SU-DHL-6 (cell line): ENCODE measurements at regions not wholly inside any gene's neighbourhood (a gene's known extent, or its start where the extent isn't known, plus 50 kb on each side); places are given as distances from the start of the nearest gene placed in this dataset.
"Not testable (repeated sequence)": the region's sequence is repeated elsewhere in the genome, so short reads cannot be mapped to it uniquely, and the experiment has no call there.

ENCODE experiments used
- H2AFZ ChIP-seq: fragments of 200-600 bp; sonication (generic); 2 replicates; pipeline ENCODE4 v1.6.1; 2014; ENCODE audit warnings: low read depth, mild to moderate bottlenecking, moderate library complexity, mixed read lengths, antibody characterized with exemption, low read length; ENCODE audit not compliant: severe bottlenecking
- H3F3A ChIP-seq: fragments of 200-600 bp; shearing (Covaris generic); 2 replicates; pipeline ENCODE4 v1.6.0; 2016; ENCODE audit warnings: antibody characterized with exemption, mild to moderate bottlenecking; ENCODE audit not compliant: insufficient read depth
- H3K27ac ChIP-seq: fragments of 200-600 bp; sonication (generic); 2 replicates; pipeline ENCODE4 v1.5.1; 2016; ENCODE audit warnings: low read depth, mild to moderate bottlenecking, low read length, moderate library complexity, mixed read lengths
- H3K27me3 ChIP-seq: fragments of 200-600 bp; sonication (generic), shearing (Covaris generic); 2 replicates; pipeline ENCODE4 v1.6.0; 2014; ENCODE audit warnings: mild to moderate bottlenecking, low read length
- H3K36me3 ChIP-seq: fragments of 200-600 bp; sonication (generic); 2 replicates; pipeline ENCODE4 v1.6.1; 2014; ENCODE audit warnings: mild to moderate bottlenecking, low read length, mixed read lengths
- H3K4me2 ChIP-seq: fragments of 300-600, 200-600 bp; shearing (Covaris generic), sonication (generic); 2 replicates; pipeline ENCODE4 v1.6.0; 2014; ENCODE audit warnings: low read length, low read depth, mild to moderate bottlenecking; ENCODE audit not compliant: poor library complexity, severe bottlenecking
- H3K4me3 ChIP-seq: fragments of 200-600 bp; sonication (generic); 2 replicates; pipeline ENCODE4 v1.5.1; 2014; ENCODE audit warnings: antibody characterized with exemption, low read length, mild to moderate bottlenecking, mixed read lengths; ENCODE audit not compliant: insufficient read depth, poor library complexity, severe bottlenecking
- H3K79me2 ChIP-seq: fragments of 200-600 bp; sonication (generic); 2 replicates; pipeline ENCODE4 v1.6.1; 2014; ENCODE audit warnings: mild to moderate bottlenecking, low read length, moderate library complexity; ENCODE audit not compliant: insufficient read depth
- H3K9ac ChIP-seq: fragments of 200-600 bp; sonication (generic); 2 replicates; pipeline ENCODE4 v1.7.0; 2014; ENCODE audit warnings: mild to moderate bottlenecking, low read length
- H3K9me2 ChIP-seq: fragments of 200-600 bp; sonication (generic); replicated peaks from 2 replicates; pipeline ENCODE4 v1.6.1; 2014; ENCODE audit warnings: low read length; ENCODE audit not compliant: insufficient read depth
- H3K9me3 ChIP-seq: fragments of 200-600 bp; sonication (generic); 2 replicates; pipeline ENCODE4 v1.6.1; 2014; ENCODE audit warnings: low read length, mixed read lengths; ENCODE audit not compliant: insufficient read depth
- H4K20me1 ChIP-seq: fragments of 200-600 bp; sonication (generic); 2 replicates; pipeline ENCODE4 v1.6.1; 2014; ENCODE audit warnings: low read depth, mild to moderate bottlenecking, antibody characterized with exemption, low read length, moderate library complexity, mixed read lengths
- EZH2phosphoT487 ChIP-seq: fragments of 200-600 bp; sonication (generic), shearing (Covaris generic); conservative IDR thresholded peaks from 2 replicates; pipeline ENCODE4 v1.6.1; 2018; ENCODE audit warnings: mild to moderate bottlenecking, antibody characterized with exemption, low read length, moderate library complexity, mixed read lengths
- TF ChIP-seq, protein P1 (sequence below): fragments of 200-600 bp; sonication (generic); IDR thresholded peaks from one replicate; pipeline ENCODE4 v1.5.1; 2017; ENCODE audit warnings: antibody characterized with exemption, mild to moderate bottlenecking, low read length, moderate library complexity; ENCODE audit not compliant: insufficient read depth, poor library complexity, severe bottlenecking

DNA sequence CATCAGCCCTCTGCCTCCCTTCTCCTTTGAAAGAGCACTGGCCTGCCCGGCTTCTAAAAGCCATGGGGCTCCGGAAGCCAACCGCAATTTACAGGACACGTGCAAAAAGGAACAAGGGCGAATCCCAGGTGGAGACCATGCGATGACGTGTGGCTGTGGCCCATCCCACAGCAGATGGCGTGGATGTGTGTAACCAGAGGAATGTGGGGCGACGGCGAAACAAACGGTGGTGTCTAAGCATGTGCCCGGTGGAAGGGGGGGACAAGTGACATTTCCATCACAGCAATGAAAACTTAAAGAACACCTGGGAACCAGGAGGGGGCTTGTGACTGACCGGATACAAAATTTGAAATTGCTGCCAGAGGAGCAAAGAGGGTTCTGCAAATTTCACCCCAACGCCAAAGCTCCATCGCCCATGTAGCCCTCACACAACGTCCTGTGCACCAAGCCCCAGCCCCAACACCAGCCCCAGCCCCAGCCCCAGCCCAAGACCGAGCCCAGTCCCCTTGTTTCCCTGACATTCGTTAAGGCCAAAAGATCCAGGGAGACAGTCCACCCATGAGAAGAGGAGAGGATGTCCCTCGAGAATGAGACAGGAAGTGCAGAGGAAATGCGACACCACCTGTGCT is 159.7 kb upstream of the ZNF337 start:
- Histone ChIP-seq H3K27ac (no peak overlapping the region), H3K9me3 (no peaks in the 10 kb centered on the region), H3K36me3 (no peaks in the 10 kb centered on the region), H3K27me3 (no peaks in the 10 kb centered on the region), H3K9ac (no peak overlapping the region), H4K20me1 (no peaks in the 10 kb centered on the region), H3F3A (no peaks in the 10 kb centered on the region), H3K4me2 (no peak overlapping the region), H2AFZ (no peak overlapping the region), H3K4me3 (no peak overlapping the region), H3K9me2 (no peaks in the 10 kb centered on the region), H3K79me2 (no peaks in the 10 kb centered on the region)
- TF ChIP-seq EZH2phosphoT487: no peak
- TF ChIP-seq, protein P1, sequence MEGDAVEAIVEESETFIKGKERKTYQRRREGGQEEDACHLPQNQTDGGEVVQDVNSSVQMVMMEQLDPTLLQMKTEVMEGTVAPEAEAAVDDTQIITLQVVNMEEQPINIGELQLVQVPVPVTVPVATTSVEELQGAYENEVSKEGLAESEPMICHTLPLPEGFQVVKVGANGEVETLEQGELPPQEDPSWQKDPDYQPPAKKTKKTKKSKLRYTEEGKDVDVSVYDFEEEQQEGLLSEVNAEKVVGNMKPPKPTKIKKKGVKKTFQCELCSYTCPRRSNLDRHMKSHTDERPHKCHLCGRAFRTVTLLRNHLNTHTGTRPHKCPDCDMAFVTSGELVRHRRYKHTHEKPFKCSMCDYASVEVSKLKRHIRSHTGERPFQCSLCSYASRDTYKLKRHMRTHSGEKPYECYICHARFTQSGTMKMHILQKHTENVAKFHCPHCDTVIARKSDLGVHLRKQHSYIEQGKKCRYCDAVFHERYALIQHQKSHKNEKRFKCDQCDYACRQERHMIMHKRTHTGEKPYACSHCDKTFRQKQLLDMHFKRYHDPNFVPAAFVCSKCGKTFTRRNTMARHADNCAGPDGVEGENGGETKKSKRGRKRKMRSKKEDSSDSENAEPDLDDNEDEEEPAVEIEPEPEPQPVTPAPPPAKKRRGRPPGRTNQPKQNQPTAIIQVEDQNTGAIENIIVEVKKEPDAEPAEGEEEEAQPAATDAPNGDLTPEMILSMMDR: no peak

DNA sequence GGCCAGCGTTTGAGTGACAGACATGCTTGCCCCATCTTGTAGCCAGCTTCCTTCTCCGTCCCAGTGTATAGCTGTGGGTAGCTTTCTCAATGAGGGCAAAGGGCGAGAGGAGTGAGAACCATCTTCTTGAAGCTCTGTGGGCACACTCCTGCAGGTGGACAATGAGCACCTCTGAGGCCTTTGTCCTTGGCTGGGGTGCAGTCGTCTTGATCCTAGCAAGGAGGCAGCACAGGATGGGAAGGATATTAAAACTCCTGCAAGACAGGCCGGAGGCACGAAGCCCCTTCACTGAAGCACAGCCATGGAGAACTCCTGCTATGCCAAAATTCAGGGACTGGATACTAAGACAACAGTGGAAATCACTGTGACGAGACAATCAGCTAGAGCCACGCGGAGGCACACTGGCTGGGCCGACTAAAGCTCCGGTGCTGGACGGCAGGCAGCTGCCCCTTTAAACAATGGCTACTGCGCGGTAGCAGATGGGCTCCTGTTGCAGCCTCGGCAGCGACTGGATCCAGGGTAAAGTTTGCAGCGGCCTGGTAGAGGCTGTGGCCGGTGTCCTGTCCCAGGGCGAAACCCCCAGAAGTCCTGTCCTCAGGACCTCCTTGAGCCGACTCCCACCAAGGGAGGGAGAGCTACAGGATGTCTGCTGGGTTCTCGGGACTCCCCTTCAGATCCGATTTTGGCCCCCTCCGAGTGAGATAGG is 159.0 kb upstream of the ZNF337 start:
- not testable (repeated sequence) for H2AFZ ChIP-seq, H3F3A ChIP-seq, H3K27ac ChIP-seq, H3K4me3 ChIP-seq, H4K20me1 ChIP-seq, H3K79me2 ChIP-seq, H3K9me3 ChIP-seq, H3K36me3 ChIP-seq, H3K9me2 ChIP-seq, H3K9ac ChIP-seq, H3K4me2 ChIP-seq, H3K27me3 ChIP-seq

DNA sequence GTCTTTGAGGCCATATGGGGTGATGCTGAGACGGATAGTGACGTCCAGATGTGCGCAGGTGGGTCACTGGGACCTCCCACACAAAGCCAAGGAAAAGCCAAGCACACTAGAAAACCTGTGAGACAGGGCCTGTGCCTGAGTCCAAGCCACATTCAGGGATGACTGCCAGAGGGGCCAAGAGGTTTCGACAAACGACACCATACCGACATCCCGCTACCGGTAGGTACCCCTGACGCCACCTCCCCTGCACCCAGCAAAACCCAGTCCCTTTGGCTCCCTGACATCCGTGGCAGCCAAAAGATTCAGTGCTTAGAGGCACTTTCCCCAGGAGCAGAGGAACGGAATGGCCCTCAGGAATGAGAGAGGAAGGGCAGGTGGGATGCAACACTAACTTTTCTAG is 158.0 kb upstream of the ZNF337 start:
- not testable (repeated sequence) for H3K4me2 ChIP-seq

DNA sequence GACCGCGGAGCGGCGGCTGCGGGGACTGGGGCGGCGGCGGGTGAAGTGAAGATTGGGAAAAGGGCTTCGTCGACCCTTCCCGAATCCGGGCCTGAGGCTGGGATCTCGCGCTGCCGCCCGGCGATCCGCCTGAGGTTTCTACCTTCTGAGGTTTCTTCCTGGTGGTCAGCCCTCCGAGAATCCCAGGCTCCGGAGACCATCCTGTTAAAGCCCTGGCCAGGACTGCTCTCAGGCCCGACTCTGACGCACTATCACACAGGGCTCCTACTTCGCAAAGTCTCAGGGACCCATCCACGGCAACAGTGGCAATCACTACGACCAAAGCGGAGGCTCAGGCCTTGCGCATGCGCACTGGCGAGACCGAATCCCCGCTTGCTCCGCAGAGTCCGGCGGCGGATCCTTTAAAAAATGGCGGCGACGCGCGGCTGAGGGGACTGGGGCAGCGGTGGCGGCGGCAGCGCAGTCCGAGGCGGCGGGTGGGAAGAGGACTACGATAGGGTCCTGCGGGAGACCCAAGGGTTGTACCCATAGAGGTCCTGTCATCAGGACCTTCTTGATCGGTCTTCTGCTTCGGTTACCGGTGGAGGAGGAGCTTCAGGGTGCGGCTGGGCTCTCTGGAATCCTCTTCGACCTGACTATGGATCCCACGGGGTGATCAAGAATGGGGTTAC is 157.2 kb upstream of the ZNF337 start:
- not testable (repeated sequence) for H3K27ac ChIP-seq, H3K4me2 ChIP-seq, H3K4me3 ChIP-seq

More for the DNA sequence above, 158.0 kb upstream of the ZNF337 start:
- H3K4me3 ChIP-seq, H3F3A ChIP-seq, H3K27me3 ChIP-seq, H4K20me1 ChIP-seq, H2AFZ ChIP-seq, H3K79me2 ChIP-seq, H3K36me3 ChIP-seq, H3K9me2 ChIP-seq, H3K9me3 ChIP-seq, H3K9ac ChIP-seq, H3K27ac ChIP-seq: not testable (repeated sequence)

DNA sequence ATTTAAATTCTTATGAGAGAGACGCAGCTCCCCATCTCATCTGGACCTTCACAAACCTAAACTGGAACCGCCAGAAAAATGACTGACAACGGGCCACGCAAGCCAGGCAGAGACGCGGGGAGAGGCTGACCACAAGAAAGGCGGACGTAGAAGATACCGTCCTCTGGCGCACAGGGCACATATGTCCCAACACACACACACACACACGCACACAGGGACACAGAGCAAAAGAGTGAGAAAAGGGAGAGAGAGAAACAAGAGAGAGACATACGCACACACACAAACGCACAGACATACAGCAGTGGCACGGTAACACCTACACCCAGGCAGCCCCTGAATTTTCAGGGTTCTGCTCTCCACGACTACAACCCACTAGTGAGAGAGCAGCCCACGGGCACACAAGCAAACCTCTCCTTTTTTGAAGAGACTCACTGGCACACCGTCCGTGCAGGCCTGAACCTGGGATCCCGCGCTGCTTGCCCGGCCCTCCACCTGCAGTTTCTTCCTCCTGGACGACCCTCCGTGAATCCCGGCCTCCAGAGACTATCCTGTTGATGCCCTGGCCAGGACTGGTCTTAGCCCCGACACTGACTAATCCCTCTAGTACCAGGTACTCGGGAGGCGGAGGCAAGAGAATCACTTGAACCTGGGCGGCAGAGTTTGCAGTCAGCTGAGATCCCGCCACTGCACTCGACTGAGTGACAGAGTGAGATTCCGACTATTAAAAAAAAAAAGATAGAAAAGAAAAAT is 156.5 kb upstream of the ZNF337 start:
- not testable (repeated sequence) for H3K27me3 ChIP-seq, H3K9ac ChIP-seq, H3K79me2 ChIP-seq, H3F3A ChIP-seq, H2AFZ ChIP-seq, H3K9me2 ChIP-seq, H3K4me2 ChIP-seq, H3K4me3 ChIP-seq, H3K27ac ChIP-seq, H4K20me1 ChIP-seq, H3K36me3 ChIP-seq, H3K9me3 ChIP-seq

More for the DNA sequence above, 157.2 kb upstream of the ZNF337 start:
- not testable (repeated sequence) for H3F3A ChIP-seq, H4K20me1 ChIP-seq, H3K36me3 ChIP-seq, H3K27me3 ChIP-seq, H3K9me3 ChIP-seq, H3K79me2 ChIP-seq, H3K9me2 ChIP-seq, H2AFZ ChIP-seq, H3K9ac ChIP-seq

DNA sequence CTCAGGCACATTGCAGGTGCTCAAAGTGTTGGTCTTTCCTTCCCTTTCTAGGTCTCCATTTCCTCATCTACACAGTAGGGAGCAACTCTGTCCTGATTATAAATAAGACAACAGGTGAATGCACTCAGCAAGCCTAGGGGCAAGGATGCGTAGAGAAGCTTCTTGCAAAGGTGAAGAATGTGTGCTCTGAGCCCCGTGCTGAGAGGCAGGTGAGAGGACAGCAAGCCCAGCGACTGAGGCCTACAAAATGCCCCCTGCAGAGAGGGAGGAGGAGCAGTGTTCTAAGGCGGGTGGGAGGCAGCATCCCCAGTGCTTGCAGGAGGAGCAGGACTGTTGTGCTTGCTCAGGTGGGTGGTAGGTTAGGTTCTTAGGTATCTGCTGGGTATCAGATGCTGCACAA is 153.5 kb upstream of the ZNF337 start:
- not testable (repeated sequence) for H2AFZ ChIP-seq, H3K4me2 ChIP-seq, H3K79me2 ChIP-seq, H4K20me1 ChIP-seq, H3K9me3 ChIP-seq, H3K9me2 ChIP-seq, H3K27ac ChIP-seq, H3K27me3 ChIP-seq, H3K9ac ChIP-seq, H3K36me3 ChIP-seq, H3F3A ChIP-seq, H3K4me3 ChIP-seq
